CD14-positive monocyte (primary cell): ENCODE measurements at regions not wholly inside any gene's neighbourhood (a gene's known extent, or its start where the extent isn't known, plus 50 kb on each side); places are given as distances from the start of the nearest gene placed in this dataset.

ENCODE experiments used
- DNase-seq, 3 donors: peaks; one replicate each; pipeline ENCODE4 v3.0.0-alpha.2; 2011 to 2022
- H2AFZ ChIP-seq: 2 replicates; pipeline ENCODE4 v1.6.0; 2012; ENCODE audit warnings: mild to moderate bottlenecking, low read depth, low read length, inconsistent platforms; ENCODE audit not compliant: insufficient read depth, poor library complexity, severe bottlenecking
- H3K27ac ChIP-seq, 2 donors: 1 replicate in 1 of 2; 2 replicates in 1 of 2; pipeline ENCODE4 v1.5.1; 2012 to 2013; ENCODE audit warnings: low read length in 2 of 2, control low read depth in 1 of 2, inconsistent platforms in 1 of 2, low read depth in 1 of 2, mild to moderate bottlenecking in 1 of 2
- H3K27me3 ChIP-seq, 2 donors: one replicate each; pipeline versions ENCODE4 v1.6.0 to v1.6.1; 2011 to 2013; ENCODE audit warnings: low read length in 2 of 2; ENCODE audit not compliant: control insufficient read depth in 2 of 2, insufficient read depth in 2 of 2
- H3K36me3 ChIP-seq, 2 donors: replicated peaks in 1 of 2; 1 replicate in 1 of 2; 2 replicates in 1 of 2; pipeline versions ENCODE4 v1.5.1 to v1.6.1; 2012 to 2013; ENCODE audit warnings: low read length in 2 of 2, control low read depth in 1 of 2, inconsistent platforms in 1 of 2, mild to moderate bottlenecking in 1 of 2; ENCODE audit not compliant: insufficient read depth in 2 of 2, control insufficient read depth in 1 of 2
- H3K4me1 ChIP-seq, 2 donors: 1 replicate in 1 of 2; 2 replicates in 1 of 2; pipeline versions ENCODE4 v1.5.1 to v1.6.1; 2012 to 2013; ENCODE audit warnings: low read length in 2 of 2, control low read depth in 1 of 2, inconsistent platforms in 1 of 2, mild to moderate bottlenecking in 1 of 2, moderate library complexity in 1 of 2; ENCODE audit not compliant: insufficient read depth in 2 of 2, control insufficient read depth in 1 of 2
- H3K4me2 ChIP-seq: replicated peaks from 2 replicates; pipeline ENCODE3; 2012; ENCODE audit warnings: low read length, moderate library complexity, mild to moderate bottlenecking; ENCODE audit not compliant: poor library complexity, severe bottlenecking; ENCODE audit errors: extremely low read depth
- H3K4me3 ChIP-seq, 3 experiments: fragments of 200-600 bp in 1 of 3; sonication (generic) in 1 of 3; replicated peaks in 1 of 3; 1 replicate in 2 of 3; 2 replicates in 1 of 3; pipeline ENCODE4 v1.5.1; 2011 to 2013; ENCODE audit warnings: low read length in 3 of 3, mild to moderate bottlenecking in 3 of 3, control low read depth in 2 of 3, low read depth in 2 of 3, inconsistent platforms in 1 of 3, moderate library complexity in 1 of 3
- H3K79me2 ChIP-seq: 2 replicates; pipeline ENCODE4 v1.6.0; 2012; ENCODE audit warnings: mild to moderate bottlenecking, control low read depth, inconsistent platforms, low read length, moderate library complexity; ENCODE audit not compliant: insufficient read depth
- H3K9ac ChIP-seq: 2 replicates; pipeline ENCODE4 v1.6.0; 2017; ENCODE audit warnings: low read length, mild to moderate bottlenecking; ENCODE audit not compliant: insufficient read depth, poor library complexity, severe bottlenecking
- H3K9me3 ChIP-seq, 2 donors: replicated peaks in 1 of 2; 1 replicate in 1 of 2; 2 replicates in 1 of 2; pipeline versions ENCODE4 v1.5.1 to v1.6.1; 2012 to 2013; ENCODE audit warnings: low read length in 2 of 2, control low read depth in 1 of 2; ENCODE audit not compliant: control insufficient read depth in 1 of 2, insufficient read depth in 1 of 2
- H4K20me1 ChIP-seq: 2 replicates; pipeline ENCODE4 v1.6.0; 2012; ENCODE audit warnings: mild to moderate bottlenecking, low read length, control low read depth, moderate library complexity; ENCODE audit not compliant: insufficient read depth
- H3K27ac Mint-ChIP-seq, 7 donors: one replicate each; pipeline ENCODE4 v1.8.0; 2020; ENCODE audit warnings: mild to moderate bottlenecking in 7 of 7, mixed read lengths in 7 of 7, moderate library complexity in 6 of 7, inconsistent platforms in 2 of 7
- H3K27me3 Mint-ChIP-seq, 3 donors: one replicate each; pipeline ENCODE4 v1.8.0; 2021 to 2022; ENCODE audit warnings: low read depth in 3 of 3, mild to moderate bottlenecking in 3 of 3, mixed read lengths in 3 of 3, moderate library complexity in 3 of 3, inconsistent platforms in 1 of 3
- H3K36me3 Mint-ChIP-seq, 2 donors: one replicate each; pipeline ENCODE4 v1.8.0; 2020; ENCODE audit warnings: mixed read lengths in 2 of 2, inconsistent platforms in 1 of 2, mild to moderate bottlenecking in 1 of 2
- H3K4me1 Mint-ChIP-seq: one replicate; pipeline ENCODE4 v1.8.0; 2020; ENCODE audit warnings: mild to moderate bottlenecking, mixed read lengths
- H3K4me3 Mint-ChIP-seq, 2 donors: one replicate each; pipeline ENCODE4 v1.8.0; 2020; ENCODE audit warnings: mild to moderate bottlenecking in 2 of 2, mixed read lengths in 2 of 2, moderate library complexity in 1 of 2
- H3K9me3 Mint-ChIP-seq, 7 donors: one replicate each; pipeline ENCODE4 v1.8.0; 2020 to 2022; ENCODE audit warnings: mixed read lengths in 7 of 7, mild to moderate bottlenecking in 6 of 7, moderate library complexity in 6 of 7, inconsistent platforms in 2 of 7
- CTCF ChIP-seq: fragments of 200-600 bp; IDR thresholded peaks from one replicate; pipeline ENCODE4 v1.8.0; 2022; ENCODE audit warnings: antibody characterized with exemption, mild to moderate bottlenecking
- WGBS: methylation state at CpG from one replicate; pipeline ENCODE4 v1.1.5; 2013; ENCODE audit warnings: missing lambda C conversion rate; ENCODE audit not compliant: insufficient coverage; 5-methylcytosine and 5-hydroxymethylcytosine counted together
- intact Hi-C, 2 donors: fragments of 100-400 bp; cut with micrococcal nuclease; formaldehyde crosslinking; loops; one replicate each; pipeline versions ENCODE4 v1.15.0 to v1.15.1; 2023

- H3K4me3 ChIP-seq, result no peak overlapping the region
- H3K36me3 Mint-ChIP-seq, result no peaks in the 10 kb centered on the region
- no peaks in the 10 kb centered on the region for H3K4me1 ChIP-seq
- TF ChIP-seq CTCF, result no peak
- H3K27me3 ChIP-seq, result no peaks in the 10 kb centered on the region
- H3K4me1 Mint-ChIP-seq, result no peaks in the 10 kb centered on the region
- peaks cover 0 to 2% (median 0%) of the 10 kb centered on the region in 3 donors for H3K27me3 Mint-ChIP-seq
- WGBS, result no CpG with 5 or more reads among the region's 4 CpGs
- no peak overlapping the region for H3K9ac ChIP-seq
- no peak overlapping the region for H2AFZ ChIP-seq
- peaks cover 1 to 8% (median 4%) of the 10 kb centered on the region in 7 donors for H3K9me3 Mint-ChIP-seq
- peaks cover 0 to 5% of the 10 kb centered on the region in 2 donors for H3K9me3 ChIP-seq
- no peaks in the 10 kb centered on the region for H3K79me2 ChIP-seq
- H4K20me1 ChIP-seq, result no peaks in the 10 kb centered on the region
- no peak overlapping the region for H3K4me2 ChIP-seq
- no peaks in the 10 kb centered on the region for H3K36me3 ChIP-seq
- intact Hi-C loops, result no loop called here
- H3K27ac Mint-ChIP-seq, result no peak overlapping the region
- no peak for DNase-seq
- no peak overlapping the region for H3K27ac ChIP-seq
- no peak overlapping the region for H3K4me3 Mint-ChIP-seq
Measured at GRCh38 chr16:59370717-59371116, 636.6 kb upstream of the GOT2 start.

GRCh38 chr16:59369523-59369922 is 635.4 kb upstream of the GOT2 start:
- H3K36me3 Mint-ChIP-seq, result no peaks in the 10 kb centered on the region
- WGBS, result 57% methylated on average over 1 of the region's 5 CpGs
- H3K36me3 ChIP-seq, result no peaks in the 10 kb centered on the region

More at GRCh38 chr16:59369523-59369922, 635.4 kb upstream of the GOT2 start:
- Mint-ChIP-seq H3K4me3 (no peak overlapping the region), H3K9me3 (peaks cover 0 to 4% (median 2%) of the 10 kb centered on the region in 7 donors), H3K27me3 (peaks cover 0 to 2% (median 0%) of the 10 kb centered on the region in 3 donors), H3K27ac (no peak overlapping the region), H3K4me1 (no peaks in the 10 kb centered on the region)
- no peak overlapping the region for H2AFZ ChIP-seq
- H3K27me3 ChIP-seq, result no peaks in the 10 kb centered on the region
- H3K4me2 ChIP-seq, result no peak overlapping the region
- intact Hi-C loops, result no loop called here
- H3K9me3 ChIP-seq, result peaks cover 0 to 5% of the 10 kb centered on the region in 2 donors
- H4K20me1 ChIP-seq, result no peaks in the 10 kb centered on the region
- DNase-seq, result no peak
- no peak overlapping the region for H3K4me3 ChIP-seq
- H3K4me1 ChIP-seq, result no peaks in the 10 kb centered on the region
- no peak overlapping the region for H3K27ac ChIP-seq
- no peaks in the 10 kb centered on the region for H3K79me2 ChIP-seq
- no peak for TF ChIP-seq CTCF
- no peak overlapping the region for H3K9ac ChIP-seq
